NB4 (cell line): ENCODE measurements at regions not wholly inside any gene's neighbourhood (a gene's known extent, or its start where the extent isn't known, plus 50 kb on each side); places are given as distances from the start of the nearest gene placed in this dataset.

Experiments used
- POLR2A ChIP-seq: IDR thresholded peaks from 2 replicates; pipeline ENCODE4 v1.6.1; 2011; ENCODE audit warnings: mild to moderate bottlenecking; ENCODE audit not compliant: insufficient read length; ENCODE audit errors: extremely low read depth
- TF ChIP-seq, protein P1 (sequence below): IDR thresholded peaks from one replicate; pipeline ENCODE4 v1.5.1; 2012; ENCODE audit warnings: low read depth, low read length

GRCh38 chr15:67967871-67968431 lies 86.2 kb upstream of the PIAS1 start:
- no peak for TF ChIP-seq POLR2A
- TF ChIP-seq, protein P1, sequence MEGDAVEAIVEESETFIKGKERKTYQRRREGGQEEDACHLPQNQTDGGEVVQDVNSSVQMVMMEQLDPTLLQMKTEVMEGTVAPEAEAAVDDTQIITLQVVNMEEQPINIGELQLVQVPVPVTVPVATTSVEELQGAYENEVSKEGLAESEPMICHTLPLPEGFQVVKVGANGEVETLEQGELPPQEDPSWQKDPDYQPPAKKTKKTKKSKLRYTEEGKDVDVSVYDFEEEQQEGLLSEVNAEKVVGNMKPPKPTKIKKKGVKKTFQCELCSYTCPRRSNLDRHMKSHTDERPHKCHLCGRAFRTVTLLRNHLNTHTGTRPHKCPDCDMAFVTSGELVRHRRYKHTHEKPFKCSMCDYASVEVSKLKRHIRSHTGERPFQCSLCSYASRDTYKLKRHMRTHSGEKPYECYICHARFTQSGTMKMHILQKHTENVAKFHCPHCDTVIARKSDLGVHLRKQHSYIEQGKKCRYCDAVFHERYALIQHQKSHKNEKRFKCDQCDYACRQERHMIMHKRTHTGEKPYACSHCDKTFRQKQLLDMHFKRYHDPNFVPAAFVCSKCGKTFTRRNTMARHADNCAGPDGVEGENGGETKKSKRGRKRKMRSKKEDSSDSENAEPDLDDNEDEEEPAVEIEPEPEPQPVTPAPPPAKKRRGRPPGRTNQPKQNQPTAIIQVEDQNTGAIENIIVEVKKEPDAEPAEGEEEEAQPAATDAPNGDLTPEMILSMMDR, result no peak
